Mesenchymal stem cell (in vitro differentiated cells and primary cell): ENCODE measurements at regions not wholly inside any gene's neighbourhood (a gene's known extent, or its start where the extent isn't known, plus 50 kb on each side); places are given as distances from the start of the nearest gene placed in this dataset.

ENCODE experiments used
- DNase-seq: peaks from one replicate; pipeline ENCODE4 v3.0.0-alpha.2; 2013
- H2AFZ ChIP-seq: one replicate; pipeline ENCODE4 v1.6.1; 2013; ENCODE audit warnings: low read depth, mild to moderate bottlenecking, control low read depth, inconsistent platforms, low read length, moderate library complexity
- H2AK5ac ChIP-seq: 2 replicates; pipeline ENCODE4 v1.6.1; 2013; ENCODE audit warnings: low read length, moderate library complexity, mild to moderate bottlenecking, inconsistent platforms; ENCODE audit not compliant: severe bottlenecking
- H2BK120ac ChIP-seq: one replicate; pipeline ENCODE4 v1.6.1; 2013; ENCODE audit warnings: low read depth, mild to moderate bottlenecking, inconsistent platforms, low read length, moderate library complexity
- H2BK12ac ChIP-seq, 2 experiments: one replicate each; pipeline ENCODE4 v1.6.1; 2013; ENCODE audit warnings: inconsistent platforms in 2 of 2, low read length in 2 of 2, mild to moderate bottlenecking in 2 of 2, moderate library complexity in 2 of 2, control low read depth in 1 of 2
- H2BK15ac ChIP-seq: one replicate; pipeline ENCODE4 v1.6.1; 2013; ENCODE audit warnings: mild to moderate bottlenecking, low read depth, inconsistent platforms; ENCODE audit not compliant: poor library complexity, severe bottlenecking
- H2BK5ac ChIP-seq: 2 replicates; pipeline ENCODE4 v1.6.1; 2013; ENCODE audit warnings: low read depth, mild to moderate bottlenecking, low read length, control low read depth, inconsistent platforms; ENCODE audit not compliant: poor library complexity, severe bottlenecking
- H3K14ac ChIP-seq, 2 experiments: one replicate each; pipeline ENCODE4 v1.6.1; 2013; ENCODE audit warnings: inconsistent platforms in 2 of 2, low read length in 2 of 2, control low read depth in 1 of 2, mild to moderate bottlenecking in 1 of 2, moderate library complexity in 1 of 2
- H3K18ac ChIP-seq, 2 experiments: one replicate each; pipeline ENCODE4 v1.6.1; 2013; ENCODE audit warnings: inconsistent platforms in 2 of 2, low read length in 2 of 2, control low read depth in 1 of 2, low read depth in 1 of 2, mild to moderate bottlenecking in 1 of 2
- H3K23ac ChIP-seq, 2 experiments: one replicate each; pipeline ENCODE4 v1.6.1; 2013; ENCODE audit warnings: inconsistent platforms in 2 of 2, low read length in 2 of 2, mild to moderate bottlenecking in 2 of 2, moderate library complexity in 2 of 2, control low read depth in 1 of 2
- H3K27ac ChIP-seq: 2 replicates; pipeline ENCODE4 v1.5.1; 2013; ENCODE audit warnings: mild to moderate bottlenecking, moderate library complexity, low read length, control low read depth, inconsistent platforms; ENCODE audit not compliant: poor library complexity, severe bottlenecking
- H3K27me3 ChIP-seq, 2 experiments: 2 replicates each; pipeline versions ENCODE4 v1.6.1 to v1.7.0; 2013; ENCODE audit warnings: low read length in 2 of 2, mild to moderate bottlenecking in 2 of 2, moderate library complexity in 2 of 2, control low read depth in 1 of 2, inconsistent platforms in 1 of 2; ENCODE audit not compliant: control insufficient read depth in 1 of 2, insufficient read depth in 1 of 2
- H3K36me3 ChIP-seq, 2 experiments: 2 replicates each; pipeline versions ENCODE4 v1.6.1 to v1.7.0; 2013; ENCODE audit warnings: low read length in 2 of 2, control low read depth in 1 of 2, inconsistent platforms in 1 of 2, low read depth in 1 of 2, mild to moderate bottlenecking in 1 of 2; ENCODE audit not compliant: insufficient read depth in 2 of 2, control insufficient read depth in 1 of 2
- H3K4ac ChIP-seq, 2 experiments: one replicate each; pipeline ENCODE4 v1.6.1; 2013; ENCODE audit warnings: inconsistent platforms in 2 of 2, low read length in 2 of 2, mild to moderate bottlenecking in 2 of 2, moderate library complexity in 2 of 2, control low read depth in 1 of 2, low read depth in 1 of 2
- H3K4me1 ChIP-seq: 2 replicates; pipeline ENCODE4 v1.6.1; 2013; ENCODE audit warnings: low read depth, low read length, control low read depth; ENCODE audit not compliant: control insufficient read depth, insufficient read depth
- H3K4me2 ChIP-seq: 2 replicates; pipeline ENCODE4 v1.6.1; 2013; ENCODE audit warnings: low read length, mild to moderate bottlenecking, inconsistent platforms; ENCODE audit not compliant: poor library complexity, severe bottlenecking
- H3K4me3 ChIP-seq, 2 experiments: 2 replicates each; pipeline versions ENCODE4 v1.5.1 to v1.7.0; 2013; ENCODE audit warnings: low read length in 2 of 2, mild to moderate bottlenecking in 2 of 2, control low read depth in 1 of 2, low read depth in 1 of 2; ENCODE audit not compliant: insufficient read depth in 1 of 2
- H3K79me1 ChIP-seq: replicated peaks from 2 replicates; pipeline ENCODE4 v1.6.1; 2013; ENCODE audit warnings: mild to moderate bottlenecking, control low read depth, low read length, inconsistent platforms; ENCODE audit not compliant: poor library complexity, severe bottlenecking
- H3K9ac ChIP-seq: 2 replicates; pipeline ENCODE4 v1.7.0; 2013; ENCODE audit warnings: mild to moderate bottlenecking, low read length, moderate library complexity
- H3K9me3 ChIP-seq: 2 replicates; pipeline ENCODE4 v1.7.0; 2013; ENCODE audit warnings: mild to moderate bottlenecking, low read length; ENCODE audit not compliant: control insufficient read depth
- H4K8ac ChIP-seq: one replicate; pipeline ENCODE4 v1.6.1; 2013; ENCODE audit warnings: inconsistent platforms, mild to moderate bottlenecking, low read length, moderate library complexity
- H4K91ac ChIP-seq: one replicate; pipeline ENCODE4 v1.6.1; 2013; ENCODE audit warnings: mild to moderate bottlenecking, low read length, inconsistent platforms
- WGBS: methylation state at CpG from one replicate; pipeline ENCODE4 v1.1.7; 2013; ENCODE audit warnings: mixed read lengths; 5-methylcytosine and 5-hydroxymethylcytosine counted together

- Histone ChIP-seq H2AK5ac (no peak overlapping the region), H3K4ac (no peak overlapping the region), H4K8ac (no peak overlapping the region), H3K9me3 (no peaks in the 10 kb centered on the region), H4K91ac (no peak overlapping the region), H2BK15ac (no peak overlapping the region), H3K18ac (no peak overlapping the region), H3K27ac (no peak overlapping the region), H3K14ac (no peak overlapping the region), H3K79me1 (no peaks in the 10 kb centered on the region), H3K9ac (no peak overlapping the region), H3K23ac (no peak overlapping the region), H3K27me3 (peaks cover 0 to 9% of the 10 kb centered on the region in 2 experiments), H3K4me1 (peaks cover 11% of the 10 kb centered on the region), H2AFZ (no peak overlapping the region), H2BK12ac (no peak overlapping the region), H2BK5ac (no peak overlapping the region), H2BK120ac (no peak overlapping the region), H3K4me3 (no peak overlapping the region), H3K36me3 (no peaks in the 10 kb centered on the region), H3K4me2 (no peak overlapping the region)
- 78% methylated on average over 2 of the region's 2 CpGs for whole genome bisulfite sequencing
- DNase-seq, result no peak
Measured at GRCh38 chr5:61622156-61622555, 290.1 kb downstream of the ZSWIM6 start.

- no peak overlapping the region for H3K4me3 ChIP-seq
- 68% methylated on average over 3 of the region's 5 CpGs for WGBS
- H3K36me3 ChIP-seq, result no peaks in the 10 kb centered on the region
- H2BK120ac ChIP-seq, result no peak overlapping the region
- no peak overlapping the region for H2AK5ac ChIP-seq
- H3K79me1 ChIP-seq, result no peaks in the 10 kb centered on the region
- H3K27ac ChIP-seq, result no peak overlapping the region
- no peak overlapping the region for H3K14ac ChIP-seq
- H3K4me2 ChIP-seq, result no peak overlapping the region
- H2BK15ac ChIP-seq, result no peak overlapping the region
- H3K18ac ChIP-seq, result no peak overlapping the region
- no peak overlapping the region for H3K23ac ChIP-seq
- no peak overlapping the region for H2AFZ ChIP-seq
- no peaks in the 10 kb centered on the region for H3K27me3 ChIP-seq
- no peak overlapping the region for H3K4ac ChIP-seq
- H4K91ac ChIP-seq, result no peak overlapping the region
- DNase-seq, result peak; percentile 29
- no peak overlapping the region for H2BK12ac ChIP-seq
- no peak overlapping the region for H2BK5ac ChIP-seq
- peaks cover 11% of the 10 kb centered on the region for H3K4me1 ChIP-seq
- no peaks in the 10 kb centered on the region for H3K9me3 ChIP-seq
- H3K9ac ChIP-seq, result no peak overlapping the region
- no peak overlapping the region for H4K8ac ChIP-seq
Measured at GRCh38 chr5:61623401-61624069, 291.5 kb downstream of the ZSWIM6 start.

GRCh38 chr5:61624553-61625136 is 292.6 kb downstream of the ZSWIM6 start:
- Histone ChIP-seq H3K14ac (no peak overlapping the region), H3K36me3 (no peaks in the 10 kb centered on the region), H2AFZ (no peak overlapping the region), H2BK5ac (no peak overlapping the region), H4K91ac (no peak overlapping the region), H2AK5ac (no peak overlapping the region), H3K23ac (no peak overlapping the region), H3K27me3 (no peaks in the 10 kb centered on the region), H3K9ac (no peak overlapping the region), H2BK120ac (no peak overlapping the region), H3K4me3 (no peak overlapping the region), H4K8ac (no peak overlapping the region), H2BK12ac (no peak overlapping the region), H3K79me1 (no peaks in the 10 kb centered on the region), H3K4ac (no peak overlapping the region), H3K18ac (no peak overlapping the region), H3K27ac (no peak overlapping the region), H3K9me3 (no peaks in the 10 kb centered on the region), H3K4me1 (peaks cover 11% of the 10 kb centered on the region), H3K4me2 (peak overlapping the region; percentile 27), H2BK15ac (no peak overlapping the region)
- 78% methylated on average over 3 of the region's 3 CpGs for WGBS
- DNase-seq, result no peak

GRCh38 chr5:61625137-61625561 is 293.1 kb downstream of the ZSWIM6 start:
- H2BK120ac ChIP-seq, result no peak overlapping the region
- H2BK5ac ChIP-seq, result no peak overlapping the region
- peak overlapping the region; percentile 83 for H3K9ac ChIP-seq
- peak overlapping the region; percentile 92 for H3K4me2 ChIP-seq
- no peaks in the 10 kb centered on the region for H3K36me3 ChIP-seq
- no peak overlapping the region for H3K4ac ChIP-seq
- H2AK5ac ChIP-seq, result no peak overlapping the region
- H4K8ac ChIP-seq, result peak overlapping the region; percentile 42
- no peak overlapping the region for H4K91ac ChIP-seq
- H3K9me3 ChIP-seq, result no peaks in the 10 kb centered on the region
- H2BK12ac ChIP-seq, result no peak overlapping the region
- no peaks in the 10 kb centered on the region for H3K27me3 ChIP-seq
- no peaks in the 10 kb centered on the region for H3K79me1 ChIP-seq
- H3K4me1 ChIP-seq, result peaks cover 11% of the 10 kb centered on the region
- DNase-seq, result no peak
- H3K27ac ChIP-seq, result no peak overlapping the region
- no peak overlapping the region for H3K18ac ChIP-seq
- 41% methylated on average over 10 of the region's 11 CpGs for WGBS
- no peak overlapping the region for H3K14ac ChIP-seq
- H3K4me3 ChIP-seq, result peak overlapping the region in 1 of 2 experiments; percentile 68
- no peak overlapping the region for H3K23ac ChIP-seq
- H2AFZ ChIP-seq, result no peak overlapping the region
- no peak overlapping the region for H2BK15ac ChIP-seq
